ENCODE measurements at regions not wholly inside any gene's neighbourhood (a gene's known extent, or its start where the extent isn't known, plus 50 kb on each side); places are given as distances from the start of the nearest gene placed in this dataset.
A peak's percentile ranks its signal among the peaks of the same experiment; 100 is the strongest.
"Not testable (repeated sequence)": the region's sequence is repeated elsewhere in the genome, so short reads cannot be mapped to it uniquely, and the experiment has no call there.

DNA sequence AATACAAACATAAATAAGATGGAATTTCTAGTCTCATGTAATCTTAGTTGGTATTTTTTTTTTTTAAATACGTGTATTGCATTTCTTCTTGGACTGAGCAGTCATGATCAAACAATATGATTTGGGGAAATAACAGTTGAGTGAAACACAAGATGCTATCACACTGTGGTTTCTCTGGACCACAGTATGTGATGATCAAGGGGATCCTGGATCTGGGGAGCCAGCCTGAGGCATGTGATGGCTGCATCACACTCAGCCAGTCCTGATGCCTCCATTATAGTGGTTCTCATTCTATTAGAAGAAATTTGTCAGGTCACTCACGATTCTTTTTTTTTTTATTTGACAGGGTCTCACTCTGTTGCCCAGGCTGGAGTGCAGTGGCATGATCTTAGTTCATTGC lies 495.9 kb upstream of the POT1 start:
- Mint-ChIP-seq H3K9me3 (peaks cover 3 to 7% of the 10 kb centered on the region in 2 donors), H3K27ac (no peak overlapping the region), H3K36me3 (ENCODE audit: insufficient read depth in 2 of 2) (no peaks in the 10 kb centered on the region), H3K4me1 (ENCODE audit: low read depth) (no peaks in the 10 kb centered on the region), H3K4me3 (no peak overlapping the region), H3K27me3 (ENCODE audit: low read depth) (no peaks in the 10 kb centered on the region)
- ATAC-seq (replicated peaks in 1 of 2) (peak in 1 of 2 donors; percentile 24), DNase-seq (peak in 1 of 2 donors; percentile 0)

GRCh38 chr7:125424721-125425120 lies 495.1 kb upstream of the POT1 start:
- DNase-seq = no peak
- no peaks in the 10 kb centered on the region for H3K4me1 Mint-ChIP-seq (ENCODE audit: low read depth)
- no peak overlapping the region for H3K27ac Mint-ChIP-seq
- H3K9me3 Mint-ChIP-seq = peaks cover 3 to 10% of the 10 kb centered on the region in 2 donors
- H3K4me3 Mint-ChIP-seq = no peak overlapping the region
- H3K36me3 Mint-ChIP-seq (ENCODE audit: insufficient read depth in 2 of 2) = peaks cover 0 to 2% of the 10 kb centered on the region in 2 donors
- ATAC-seq (replicated peaks in 1 of 2) = peak in 1 of 2 donors; percentile 17
- no peaks in the 10 kb centered on the region for H3K27me3 Mint-ChIP-seq (ENCODE audit: low read depth)

- Mint-ChIP-seq H3K4me1 (ENCODE audit: low read depth) (no peaks in the 10 kb centered on the region), H3K4me3 (no peak overlapping the region), H3K27me3 (ENCODE audit: low read depth) (no peaks in the 10 kb centered on the region)
Measured at GRCh38 chr7:125423458-125424155, 494.0 kb upstream of the POT1 start.

GRCh38 chr7:125421407-125421806 lies 491.8 kb upstream of the POT1 start:
- H3K27ac Mint-ChIP-seq; H3K4me1 Mint-ChIP-seq (ENCODE audit: low read depth); H3K27me3 Mint-ChIP-seq (ENCODE audit: low read depth); H3K36me3 Mint-ChIP-seq (ENCODE audit: insufficient read depth in 2 of 2); H3K4me3 Mint-ChIP-seq; DNase-seq; ATAC-seq (replicated peaks in 1 of 2): not testable (repeated sequence)
- H3K9me3 Mint-ChIP-seq = peaks cover 3 to 15% of the 10 kb centered on the region in 2 donors

More at GRCh38 chr7:125423458-125424155, 494.0 kb upstream of the POT1 start:
- Mint-ChIP-seq H3K27ac (no peak overlapping the region), H3K9me3 (peaks cover 3 to 13% of the 10 kb centered on the region in 2 donors), H3K36me3 (ENCODE audit: insufficient read depth in 2 of 2) (peaks cover 0 to 2% of the 10 kb centered on the region in 2 donors)
- ATAC-seq (replicated peaks in 1 of 2) (peak; percentile 95 to 96), DNase-seq (peak in 1 of 2 donors; percentile 1)

DNA sequence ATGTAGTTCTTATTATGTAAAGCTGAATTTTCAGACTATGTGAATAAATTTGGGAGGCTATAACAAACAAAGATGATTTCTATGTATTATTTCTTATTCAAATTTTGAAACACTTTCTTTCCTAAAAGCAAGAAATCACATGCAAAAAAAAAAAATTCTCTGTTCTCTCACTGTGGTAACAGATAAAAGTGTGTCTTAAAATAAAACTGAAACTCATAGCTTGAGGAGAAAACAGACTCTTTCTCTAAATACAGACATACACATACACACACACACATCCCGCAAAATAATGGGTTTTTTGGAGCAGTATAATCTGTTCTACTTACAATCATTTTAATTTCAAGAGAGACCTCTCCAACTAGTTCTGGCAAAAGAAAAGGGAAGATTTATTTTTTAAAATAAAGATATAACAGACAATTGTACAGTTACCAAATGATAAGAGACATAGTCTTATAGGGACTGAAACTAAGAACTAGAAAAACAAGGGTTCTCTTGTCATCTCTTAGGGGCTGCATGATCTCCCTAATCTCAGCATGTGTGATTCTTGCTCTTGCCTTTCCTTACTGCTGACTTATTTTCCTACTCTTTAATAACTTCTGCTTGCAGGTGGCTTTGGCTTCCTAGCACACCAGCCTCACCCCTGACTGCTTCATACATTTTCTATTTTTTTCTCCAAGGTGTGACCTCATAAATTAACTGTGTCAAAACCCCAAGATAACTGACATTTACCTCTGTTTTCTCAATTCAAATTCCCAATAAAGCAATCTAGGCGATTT lies 483.5 kb upstream of the POT1 start:
- ATAC-seq (replicated peaks in 1 of 2) = no peak
- H3K27ac Mint-ChIP-seq = no peak overlapping the region
- peaks cover 0 to 4% of the 10 kb centered on the region in 2 donors for H3K36me3 Mint-ChIP-seq (ENCODE audit: insufficient read depth in 2 of 2)
- no peak overlapping the region for H3K4me3 Mint-ChIP-seq
- no peak for DNase-seq
- H3K27me3 Mint-ChIP-seq (ENCODE audit: low read depth) = no peaks in the 10 kb centered on the region
- H3K4me1 Mint-ChIP-seq (ENCODE audit: low read depth) = no peaks in the 10 kb centered on the region
- peaks cover 5 to 13% of the 10 kb centered on the region in 2 donors for H3K9me3 Mint-ChIP-seq

GRCh38 chr7:125409921-125410320 lies 480.3 kb upstream of the POT1 start:
- H3K9me3 Mint-ChIP-seq = peaks cover 5 to 11% of the 10 kb centered on the region in 2 donors
- H3K4me3 Mint-ChIP-seq = no peak overlapping the region
- ATAC-seq (replicated peaks in 1 of 2) = no peak
- H3K27ac Mint-ChIP-seq = no peak overlapping the region
- H3K36me3 Mint-ChIP-seq (ENCODE audit: insufficient read depth in 2 of 2) = no peaks in the 10 kb centered on the region
- no peak for DNase-seq
- no peaks in the 10 kb centered on the region for H3K4me1 Mint-ChIP-seq (ENCODE audit: low read depth)
- no peaks in the 10 kb centered on the region for H3K27me3 Mint-ChIP-seq (ENCODE audit: low read depth)

DNA sequence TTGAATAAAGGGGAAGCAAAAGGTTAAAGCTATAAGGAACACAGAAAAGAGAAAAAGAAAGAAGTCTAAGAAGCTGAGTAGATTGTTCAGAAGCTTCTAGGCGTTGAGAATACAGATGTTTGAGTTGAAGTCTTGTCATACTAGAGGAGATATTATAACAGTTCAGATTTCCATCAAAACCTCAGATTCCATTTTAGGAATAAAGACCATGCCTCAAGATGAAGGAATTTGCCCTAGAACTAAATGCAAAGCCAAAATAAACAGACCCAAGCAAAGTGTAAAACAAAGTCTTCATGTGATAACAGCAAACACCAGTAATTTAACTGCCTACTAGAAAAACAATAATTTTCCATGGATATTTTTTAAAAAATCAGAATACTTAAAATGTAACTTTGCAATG lies 476.5 kb upstream of the POT1 start:
- Mint-ChIP-seq H3K9me3 (peaks cover 0 to 11% of the 10 kb centered on the region in 2 donors), H3K27me3 (ENCODE audit: low read depth) (no peaks in the 10 kb centered on the region), H3K27ac (peak overlapping the region; percentile 42), H3K4me1 (ENCODE audit: low read depth) (no peaks in the 10 kb centered on the region), H3K4me3 (no peak overlapping the region), H3K36me3 (ENCODE audit: insufficient read depth in 2 of 2) (no peaks in the 10 kb centered on the region)
- ATAC-seq (replicated peaks in 1 of 2) (no peak), DNase-seq (no peak)

DNA sequence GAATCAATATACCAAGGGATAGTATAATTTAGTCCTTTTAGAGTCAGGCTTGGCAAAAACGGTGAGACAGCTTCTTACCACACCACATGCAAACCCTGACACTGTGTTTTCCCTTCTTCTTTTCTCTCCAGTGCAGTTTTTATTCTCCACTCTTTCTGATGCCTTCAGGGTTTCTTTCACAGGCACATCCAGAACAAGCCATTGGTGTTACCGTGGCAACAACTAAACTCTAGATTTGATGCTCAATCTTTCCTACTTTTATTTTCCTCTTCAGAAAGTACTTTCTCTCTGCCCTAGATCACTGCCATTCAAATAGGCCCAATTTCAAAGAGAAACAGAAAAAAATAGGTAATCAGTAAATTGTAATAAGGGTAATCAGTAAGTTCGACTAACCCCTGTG lies 469.8 kb upstream of the POT1 start:
- Mint-ChIP-seq H3K27ac (no peak overlapping the region), H3K9me3 (peaks cover 7 to 9% of the 10 kb centered on the region in 2 donors), H3K36me3 (ENCODE audit: insufficient read depth in 2 of 2) (no peaks in the 10 kb centered on the region), H3K4me1 (ENCODE audit: low read depth) (no peaks in the 10 kb centered on the region), H3K27me3 (ENCODE audit: low read depth) (no peaks in the 10 kb centered on the region), H3K4me3 (no peak overlapping the region)
- no peak for DNase-seq
- ATAC-seq (replicated peaks in 1 of 2) = no peak

DNA sequence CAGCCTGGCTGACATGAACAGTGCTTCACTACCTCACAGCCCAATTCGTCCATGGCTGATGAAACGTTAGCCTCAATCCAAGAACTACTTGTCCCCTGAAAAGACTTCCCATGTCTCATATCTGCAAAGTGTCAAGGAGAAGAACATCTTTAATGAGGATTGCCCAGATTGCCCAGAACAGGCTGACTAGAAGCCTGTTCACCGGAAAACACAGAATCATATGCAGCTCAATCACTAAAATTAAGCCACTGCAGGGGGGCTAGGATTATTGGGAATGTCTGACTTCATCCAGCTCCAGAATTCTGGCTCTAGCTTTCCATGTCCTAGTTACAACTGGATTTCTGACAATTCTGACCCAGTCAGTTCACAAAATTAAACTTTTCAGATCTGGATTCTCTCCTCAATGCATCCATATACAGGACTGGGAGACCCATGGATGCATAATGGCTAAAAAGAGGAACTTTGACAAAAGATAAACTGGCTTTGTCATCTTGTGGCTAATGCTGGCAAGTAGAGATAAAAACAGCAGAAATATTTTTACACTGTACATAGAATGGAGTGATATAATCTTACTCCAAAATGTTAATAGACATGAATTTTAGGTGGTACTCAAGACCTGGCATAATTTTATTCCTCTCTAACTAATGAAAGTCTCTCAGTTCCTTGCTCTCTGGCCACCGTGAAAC lies 467.0 kb upstream of the POT1 start:
- ATAC-seq (replicated peaks in 1 of 2) (no peak), DNase-seq (no peak)
- no peaks in the 10 kb centered on the region for H3K4me1 Mint-ChIP-seq (ENCODE audit: low read depth)
- H3K27ac Mint-ChIP-seq = no peak overlapping the region
- no peaks in the 10 kb centered on the region for H3K27me3 Mint-ChIP-seq (ENCODE audit: low read depth)
- no peaks in the 10 kb centered on the region for H3K36me3 Mint-ChIP-seq (ENCODE audit: insufficient read depth in 2 of 2)
- no peak overlapping the region for H3K4me3 Mint-ChIP-seq
- peaks cover 9 to 14% of the 10 kb centered on the region in 2 donors for H3K9me3 Mint-ChIP-seq

DNA sequence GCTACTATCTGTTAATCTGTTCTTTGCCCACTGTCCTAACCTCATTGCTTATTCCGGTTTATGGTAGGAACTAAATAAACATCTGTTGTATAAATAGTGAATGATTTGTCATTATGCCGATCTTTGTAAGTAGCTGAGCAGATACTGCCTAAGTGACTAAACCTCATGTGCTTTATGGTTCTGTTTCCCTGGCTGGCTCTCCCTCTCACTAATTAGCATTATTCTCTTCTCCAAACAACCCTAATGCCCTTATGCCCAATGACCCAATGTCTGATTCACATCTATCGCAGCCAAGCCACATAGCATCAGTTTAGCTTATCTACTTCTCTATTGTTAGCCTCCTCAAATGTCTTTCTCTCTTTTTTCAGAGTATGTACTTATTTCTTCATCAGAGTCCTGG lies 462.3 kb upstream of the POT1 start:
- no peak for ATAC-seq (replicated peaks in 1 of 2)
- Mint-ChIP-seq H3K4me3 (no peak overlapping the region), H3K9me3 (peaks cover 6 to 11% of the 10 kb centered on the region in 2 donors), H3K27ac (no peak overlapping the region), H3K36me3 (ENCODE audit: insufficient read depth in 2 of 2) (no peaks in the 10 kb centered on the region), H3K4me1 (ENCODE audit: low read depth) (no peaks in the 10 kb centered on the region), H3K27me3 (ENCODE audit: low read depth) (no peaks in the 10 kb centered on the region)
- DNase-seq = no peak

GRCh38 chr7:125390981-125391380 lies 461.4 kb upstream of the POT1 start:
- Mint-ChIP-seq H3K36me3 (ENCODE audit: insufficient read depth in 2 of 2) (no peaks in the 10 kb centered on the region), H3K27me3 (ENCODE audit: low read depth) (no peaks in the 10 kb centered on the region), H3K4me3 (no peak overlapping the region), H3K27ac (no peak overlapping the region), H3K9me3 (peaks cover 6 to 11% of the 10 kb centered on the region in 2 donors), H3K4me1 (ENCODE audit: low read depth) (no peaks in the 10 kb centered on the region)
- ATAC-seq (replicated peaks in 1 of 2) (no peak), DNase-seq (no peak)

GRCh38 chr7:125386211-125386610 lies 456.6 kb upstream of the POT1 start:
- Mint-ChIP-seq H3K27me3 (ENCODE audit: low read depth) (no peaks in the 10 kb centered on the region), H3K4me3 (no peak overlapping the region), H3K36me3 (ENCODE audit: insufficient read depth in 2 of 2) (no peaks in the 10 kb centered on the region), H3K27ac (no peak overlapping the region), H3K4me1 (ENCODE audit: low read depth) (no peaks in the 10 kb centered on the region), H3K9me3 (peaks cover 2 to 5% of the 10 kb centered on the region in 2 donors)
- ATAC-seq (replicated peaks in 1 of 2) = no peak
- no peak for DNase-seq

GRCh38 chr7:125383324-125383723 lies 453.7 kb upstream of the POT1 start:
- no peak for ATAC-seq (replicated peaks in 1 of 2)
- Mint-ChIP-seq H3K36me3 (ENCODE audit: insufficient read depth in 2 of 2) (no peaks in the 10 kb centered on the region), H3K9me3 (peaks cover under 1 to 2% of the 10 kb centered on the region in 2 donors), H3K27me3 (ENCODE audit: low read depth) (no peaks in the 10 kb centered on the region), H3K4me1 (ENCODE audit: low read depth) (no peaks in the 10 kb centered on the region), H3K4me3 (no peak overlapping the region), H3K27ac (no peak overlapping the region)
- no peak for DNase-seq
